KMS-11 (cell line): ENCODE measurements at regions not wholly inside any gene's neighbourhood (a gene's known extent, or its start where the extent isn't known, plus 50 kb on each side); places are given as distances from the start of the nearest gene placed in this dataset.
A peak's percentile ranks its signal among the peaks of the same experiment; 100 is the strongest.

Experiments
- H2AFZ ChIP-seq: fragments of 200-600 bp; sonication (generic); 2 replicates; pipeline ENCODE4 v1.6.1; 2016; ENCODE audit warnings: antibody characterized with exemption, mixed run types, low read depth
- H3K27ac ChIP-seq: fragments of 200-600 bp; sonication (generic); 2 replicates; pipeline ENCODE4 v1.6.1; 2016; ENCODE audit warnings: mild to moderate bottlenecking, mixed run types
- H3K27me3 ChIP-seq: fragments of 200-600 bp; sonication (generic); 2 replicates; pipeline ENCODE4 v1.6.1; 2017; ENCODE audit warnings: mild to moderate bottlenecking, low read depth, mixed run types, moderate library complexity; ENCODE audit not compliant: insufficient read depth
- H3K36me3 ChIP-seq: fragments of 200-600 bp; sonication (generic); 2 replicates; pipeline ENCODE4 v1.6.1; 2017; ENCODE audit warnings: mild to moderate bottlenecking, mixed run types; ENCODE audit not compliant: insufficient read depth
- H3K4me1 ChIP-seq: fragments of 200-600 bp; sonication (generic); 2 replicates; pipeline ENCODE4 v1.6.1; 2016; ENCODE audit warnings: mild to moderate bottlenecking, low read depth, mixed run types; ENCODE audit not compliant: poor library complexity, severe bottlenecking
- H3K4me2 ChIP-seq: fragments of 200-600 bp; sonication (generic); 2 replicates; pipeline ENCODE4 v1.7.0; 2016; ENCODE audit warnings: mild to moderate bottlenecking, mixed run types
- H3K4me3 ChIP-seq: fragments of 200-600 bp; sonication (generic); IDR thresholded peaks from 2 replicates; pipeline ENCODE4 v1.6.1; 2017; ENCODE audit warnings: low read depth, low read length, mixed read lengths; ENCODE audit not compliant: insufficient read depth
- H3K79me2 ChIP-seq: fragments of 200-600 bp; sonication (generic); 2 replicates; pipeline ENCODE4 v1.6.1; 2016; ENCODE audit warnings: low read depth, mixed run types; ENCODE audit not compliant: insufficient read depth
- H3K9ac ChIP-seq: fragments of 200-600 bp; sonication (generic); 2 replicates; pipeline ENCODE4 v1.6.1; 2016; ENCODE audit warnings: mild to moderate bottlenecking, mixed run types
- H4K20me1 ChIP-seq: fragments of 200-600 bp; sonication (generic); 2 replicates; pipeline ENCODE4 v1.6.1; 2016; ENCODE audit warnings: mild to moderate bottlenecking, mixed run types; ENCODE audit not compliant: insufficient read depth
- CTCF ChIP-seq: fragments of 200-600 bp; sonication (generic); conservative IDR thresholded peaks from 2 replicates; pipeline ENCODE4 v1.6.1; 2017; ENCODE audit warnings: low read depth, mild to moderate bottlenecking, antibody characterized with exemption, low read length, moderate library complexity, mixed read lengths

GRCh38 chr13:50522506-50522905, 321.0 kb downstream of the DLEU7 start:
- Histone ChIP-seq H3K4me2 (no peak overlapping the region), H3K4me3 (no peak overlapping the region), H3K27ac (no peak overlapping the region), H4K20me1 (no peaks in the 10 kb centered on the region), H3K79me2 (no peaks in the 10 kb centered on the region), H3K9ac (no peak overlapping the region), H2AFZ (no peak overlapping the region), H3K4me1 (peaks cover 23% of the 10 kb centered on the region), H3K36me3 (no peaks in the 10 kb centered on the region), H3K27me3 (no peaks in the 10 kb centered on the region)
- no peak for TF ChIP-seq CTCF

- Histone ChIP-seq H3K79me2 (no peaks in the 10 kb centered on the region), H3K27ac (no peak overlapping the region), H4K20me1 (no peaks in the 10 kb centered on the region), H3K36me3 (no peaks in the 10 kb centered on the region), H3K4me1 (peaks cover 31% of the 10 kb centered on the region), H3K9ac (no peak overlapping the region), H3K27me3 (no peaks in the 10 kb centered on the region), H3K4me2 (no peak overlapping the region), H3K4me3 (no peak overlapping the region), H2AFZ (no peak overlapping the region)
- no peak for TF ChIP-seq CTCF
These were observed 320.2 kb downstream of the DLEU7 start for GRCh38 chr13:50523307-50523706.

GRCh38 chr13:50524560-50524959, 318.9 kb downstream of the DLEU7 start:
- H3K27me3 ChIP-seq, result no peaks in the 10 kb centered on the region
- H3K27ac ChIP-seq, result no peak overlapping the region
- no peaks in the 10 kb centered on the region for H3K79me2 ChIP-seq
- H3K36me3 ChIP-seq, result no peaks in the 10 kb centered on the region
- H2AFZ ChIP-seq, result no peak overlapping the region
- H3K4me1 ChIP-seq, result peaks cover 43% of the 10 kb centered on the region
- no peak overlapping the region for H3K4me3 ChIP-seq
- no peak overlapping the region for H3K4me2 ChIP-seq
- no peaks in the 10 kb centered on the region for H4K20me1 ChIP-seq
- H3K9ac ChIP-seq, result no peak overlapping the region
- no peak for TF ChIP-seq CTCF

- H3K4me2 ChIP-seq, result peak overlapping the region; percentile 46; the same call in 1 of the 2 replicates
These were observed 316.8 kb downstream of the DLEU7 start for GRCh38 chr13:50526661-50527071.

More at GRCh38 chr13:50526661-50527071, 316.8 kb downstream of the DLEU7 start:
- no peaks in the 10 kb centered on the region for H3K79me2 ChIP-seq
- no peak overlapping the region for H3K9ac ChIP-seq
- TF ChIP-seq CTCF, result no peak
- no peak overlapping the region for H3K27ac ChIP-seq
- H3K4me1 ChIP-seq, result peaks cover 46% of the 10 kb centered on the region
- no peak overlapping the region for H3K4me3 ChIP-seq
- H2AFZ ChIP-seq, result no peak overlapping the region
- no peaks in the 10 kb centered on the region for H3K27me3 ChIP-seq
- H4K20me1 ChIP-seq, result no peaks in the 10 kb centered on the region
- H3K36me3 ChIP-seq, result no peaks in the 10 kb centered on the region
